ENCODE measurements at regions not wholly inside any gene's neighbourhood (a gene's known extent, or its start where the extent isn't known, plus 50 kb on each side); places are given as distances from the start of the nearest gene placed in this dataset.
"Not testable (repeated sequence)": the region's sequence is repeated elsewhere in the genome, so short reads cannot be mapped to it uniquely, and the experiment has no call there.

DNA sequence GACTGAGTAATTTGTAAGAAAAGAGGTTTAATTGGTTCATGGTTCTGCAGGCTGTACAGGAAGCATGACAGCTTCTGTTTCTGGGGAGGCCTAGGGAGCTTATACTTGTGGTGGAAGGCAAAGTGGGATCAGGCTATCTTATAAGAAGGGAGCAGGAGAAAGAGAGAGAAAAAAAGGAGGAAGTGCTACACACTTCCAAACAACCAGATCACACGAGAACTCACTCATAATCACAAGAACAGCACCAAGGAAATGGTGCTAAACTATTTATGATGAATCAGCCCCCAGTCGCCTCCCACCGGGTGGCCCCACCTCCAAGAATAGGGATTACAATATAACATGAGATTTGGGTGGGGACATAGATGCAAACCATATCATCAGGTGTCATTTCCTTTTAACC lies 89.1 kb upstream of the KCNMA1 start:
- no peaks in the 10 kb centered on the region for H3K36me3 ChIP-seq (ENCODE audit: control insufficient read depth, insufficient read depth, low read length)
- TF ChIP-seq, protein P1, sequence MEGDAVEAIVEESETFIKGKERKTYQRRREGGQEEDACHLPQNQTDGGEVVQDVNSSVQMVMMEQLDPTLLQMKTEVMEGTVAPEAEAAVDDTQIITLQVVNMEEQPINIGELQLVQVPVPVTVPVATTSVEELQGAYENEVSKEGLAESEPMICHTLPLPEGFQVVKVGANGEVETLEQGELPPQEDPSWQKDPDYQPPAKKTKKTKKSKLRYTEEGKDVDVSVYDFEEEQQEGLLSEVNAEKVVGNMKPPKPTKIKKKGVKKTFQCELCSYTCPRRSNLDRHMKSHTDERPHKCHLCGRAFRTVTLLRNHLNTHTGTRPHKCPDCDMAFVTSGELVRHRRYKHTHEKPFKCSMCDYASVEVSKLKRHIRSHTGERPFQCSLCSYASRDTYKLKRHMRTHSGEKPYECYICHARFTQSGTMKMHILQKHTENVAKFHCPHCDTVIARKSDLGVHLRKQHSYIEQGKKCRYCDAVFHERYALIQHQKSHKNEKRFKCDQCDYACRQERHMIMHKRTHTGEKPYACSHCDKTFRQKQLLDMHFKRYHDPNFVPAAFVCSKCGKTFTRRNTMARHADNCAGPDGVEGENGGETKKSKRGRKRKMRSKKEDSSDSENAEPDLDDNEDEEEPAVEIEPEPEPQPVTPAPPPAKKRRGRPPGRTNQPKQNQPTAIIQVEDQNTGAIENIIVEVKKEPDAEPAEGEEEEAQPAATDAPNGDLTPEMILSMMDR (IDR thresholded peaks at IDR 0.05; ENCODE audit: insufficient read depth, low read length, poor library complexity, severe bottlenecking): no peak
- no peaks in the 10 kb centered on the region for H3K27me3 ChIP-seq (ENCODE audit: control insufficient read depth, insufficient read depth, low read length)
- DNase-seq (ENCODE audit: low read depth): no peak
- no peak overlapping the region for H3K4me3 ChIP-seq (ENCODE audit: low read depth, low read length)

DNA sequence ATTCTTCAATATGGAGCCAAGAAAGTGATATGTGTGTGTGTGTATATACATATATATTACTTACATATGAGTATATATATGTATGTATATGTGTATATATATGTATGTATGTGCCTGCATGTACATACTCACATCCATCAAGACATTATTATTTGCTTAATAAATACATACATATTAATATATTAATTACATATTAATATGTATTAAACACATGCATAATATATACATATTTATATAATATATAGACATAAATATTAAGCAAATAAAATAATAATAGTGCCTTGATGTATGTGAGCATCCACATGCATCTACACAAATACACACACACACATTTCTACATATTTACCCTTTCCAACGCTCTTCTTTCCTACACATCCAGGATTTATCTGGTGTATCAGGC lies 88.7 kb upstream of the KCNMA1 start:
- TF ChIP-seq, protein P1 (IDR thresholded peaks at IDR 0.05; ENCODE audit: insufficient read depth, low read length, poor library complexity, severe bottlenecking): no peak
- no peaks in the 10 kb centered on the region for H3K36me3 ChIP-seq (ENCODE audit: control insufficient read depth, insufficient read depth, low read length)
- no peaks in the 10 kb centered on the region for H3K27me3 ChIP-seq (ENCODE audit: control insufficient read depth, insufficient read depth, low read length)
- H3K4me3 ChIP-seq (ENCODE audit: low read depth, low read length): no peak overlapping the region
- DNase-seq (ENCODE audit: low read depth): no peak

DNA sequence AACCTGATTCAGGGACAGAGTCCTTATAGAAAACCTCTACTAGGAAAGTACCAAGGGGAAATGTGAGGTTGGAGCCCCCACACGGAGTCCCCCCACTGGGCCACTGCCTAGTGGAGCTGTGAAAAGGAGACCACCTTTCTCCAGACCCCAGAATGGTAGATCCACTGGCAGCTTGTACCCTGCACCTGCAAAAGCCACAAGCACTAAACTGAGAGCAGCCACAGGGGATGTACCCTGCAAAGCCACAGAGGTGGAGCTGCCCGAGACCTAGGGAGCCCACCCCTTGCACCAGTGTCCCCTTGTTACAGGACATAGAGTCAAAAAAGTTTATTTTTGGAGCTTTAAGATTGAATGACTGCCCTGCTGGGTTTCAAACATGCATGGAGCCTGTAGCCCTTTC lies 87.2 kb upstream of the KCNMA1 start:
- H3K27me3 ChIP-seq (ENCODE audit: control insufficient read depth, insufficient read depth, low read length): no peaks in the 10 kb centered on the region

DNA sequence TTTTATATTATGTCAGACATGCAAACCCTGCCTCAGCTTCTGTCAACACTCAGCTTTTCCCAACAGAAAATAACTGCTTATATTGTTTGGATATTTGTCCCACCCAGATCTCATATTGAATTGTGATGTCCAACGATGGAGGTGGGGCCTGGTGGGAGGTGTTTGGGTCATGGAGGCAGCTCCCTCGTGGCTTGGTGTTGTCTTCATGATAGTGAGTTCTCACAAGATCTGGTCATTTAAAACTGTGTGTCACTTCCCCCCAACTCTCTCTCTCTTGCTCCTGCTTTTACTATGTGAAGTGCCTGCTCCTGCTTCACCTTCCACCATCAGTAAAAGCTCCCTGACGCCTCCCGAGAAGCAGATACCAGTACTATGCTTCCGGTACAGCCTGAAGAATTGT lies 85.8 kb upstream of the KCNMA1 start:
- TF ChIP-seq, protein P1 (IDR thresholded peaks at IDR 0.05; ENCODE audit: insufficient read depth, low read length, poor library complexity, severe bottlenecking): no peak
- H3K27me3 ChIP-seq (ENCODE audit: control insufficient read depth, insufficient read depth, low read length): no peaks in the 10 kb centered on the region
- no peaks in the 10 kb centered on the region for H3K36me3 ChIP-seq (ENCODE audit: control insufficient read depth, insufficient read depth, low read length)
- DNase-seq (ENCODE audit: low read depth): no peak
- H3K4me3 ChIP-seq (ENCODE audit: low read depth, low read length): no peak overlapping the region

More for the DNA sequence above, 87.2 kb upstream of the KCNMA1 start:
- TF ChIP-seq, protein P1 (IDR thresholded peaks at IDR 0.05; ENCODE audit: insufficient read depth, low read length, poor library complexity, severe bottlenecking): no peak
- no peak for DNase-seq (ENCODE audit: low read depth)
- Histone ChIP-seq H3K36me3 (ENCODE audit: control insufficient read depth, insufficient read depth, low read length) (no peaks in the 10 kb centered on the region), H3K4me3 (ENCODE audit: low read depth, low read length) (no peak overlapping the region)

DNA sequence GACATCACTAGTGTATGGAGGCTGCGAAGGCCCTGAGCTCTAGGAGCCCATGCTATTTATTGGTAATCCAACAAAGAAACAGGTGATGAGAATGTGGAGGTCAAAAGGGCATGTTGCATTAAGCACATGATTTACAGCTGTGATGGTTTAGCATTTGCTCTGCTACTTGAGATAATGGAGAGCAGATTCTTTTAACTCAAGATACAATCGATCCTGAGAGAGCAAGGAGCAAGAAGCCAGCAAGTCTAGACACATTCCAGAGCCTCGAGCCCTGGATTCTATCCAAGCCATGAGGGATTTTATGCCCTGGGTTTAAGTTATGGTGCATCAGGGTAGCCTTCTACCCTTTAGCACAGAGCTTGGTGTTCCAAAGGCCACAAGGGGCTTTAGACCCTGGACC lies 85.3 kb upstream of the KCNMA1 start:
- not testable (repeated sequence) for H3K27me3 ChIP-seq (ENCODE audit: control insufficient read depth, insufficient read depth, low read length); H3K4me3 ChIP-seq (ENCODE audit: low read depth, low read length); DNase-seq (ENCODE audit: low read depth); H3K36me3 ChIP-seq (ENCODE audit: control insufficient read depth, insufficient read depth, low read length)

DNA sequence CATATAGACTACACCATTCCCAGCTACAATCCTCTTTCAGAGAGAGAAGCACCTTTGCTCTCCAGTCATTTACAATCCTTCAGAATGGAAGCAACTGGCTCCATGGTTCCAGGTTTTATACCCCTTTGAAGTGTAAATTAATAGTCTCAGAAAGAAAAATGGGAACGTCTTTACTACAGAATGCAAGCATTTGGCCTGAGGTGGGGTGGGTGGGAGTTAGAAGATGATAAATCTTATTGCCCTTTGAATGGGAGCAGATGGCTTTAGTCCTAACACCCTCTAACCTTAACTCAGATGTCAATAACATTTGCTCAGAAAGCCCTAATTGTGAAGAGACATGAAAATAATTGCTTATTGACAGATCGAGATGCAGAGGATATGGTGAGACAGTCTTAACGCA lies 84.2 kb upstream of the KCNMA1 start:
- TF ChIP-seq, protein P1 (IDR thresholded peaks at IDR 0.05; ENCODE audit: insufficient read depth, low read length, poor library complexity, severe bottlenecking): no peak

More for the DNA sequence above, 84.2 kb upstream of the KCNMA1 start:
- no peaks in the 10 kb centered on the region for H3K27me3 ChIP-seq (ENCODE audit: control insufficient read depth, insufficient read depth, low read length)
- no peak for DNase-seq (ENCODE audit: low read depth)
- no peak overlapping the region for H3K4me3 ChIP-seq (ENCODE audit: low read depth, low read length)
- H3K36me3 ChIP-seq (ENCODE audit: control insufficient read depth, insufficient read depth, low read length): no peaks in the 10 kb centered on the region
